ENCODE measurements at regions not wholly inside any gene's neighbourhood (a gene's known extent, or its start where the extent isn't known, plus 50 kb on each side); places are given as distances from the start of the nearest gene placed in this dataset.

- TF ChIP-seq MYC (IDR thresholded peaks at IDR 0.05; ENCODE audit: low read depth, low read length): no peak
- no peak for TF ChIP-seq CTCF (IDR thresholded peaks at IDR 0.05; ENCODE audit: low read depth, low read length)
- TF ChIP-seq POLR2A (IDR thresholded peaks at IDR 0.05; ENCODE audit: extremely low read depth, insufficient read length): no peak
- no peak for TF ChIP-seq MAX (IDR thresholded peaks at IDR 0.05; ENCODE audit: low read depth, low read length)
- H3K4me3 ChIP-seq (ENCODE audit: low read depth, low read length): no peak overlapping the region
- no peak for DNase-seq (ENCODE audit: low read depth)
Observed at GRCh38 chr17:79369001-79369400, 241.8 kb downstream of the RBFOX3 start.

GRCh38 chr17:79368521-79368920 lies 242.3 kb downstream of the RBFOX3 start:
- no peak overlapping the region for H3K4me3 ChIP-seq (ENCODE audit: low read depth, low read length)
- no peak for DNase-seq (ENCODE audit: low read depth)
- TF ChIP-seq MYC (IDR thresholded peaks at IDR 0.05; ENCODE audit: low read depth, low read length): no peak
- no peak for TF ChIP-seq POLR2A (IDR thresholded peaks at IDR 0.05; ENCODE audit: extremely low read depth, insufficient read length)
- no peak for TF ChIP-seq MAX (IDR thresholded peaks at IDR 0.05; ENCODE audit: low read depth, low read length)
- no peak for TF ChIP-seq CTCF (IDR thresholded peaks at IDR 0.05; ENCODE audit: low read depth, low read length)

GRCh38 chr17:79366988-79367571 lies 243.8 kb downstream of the RBFOX3 start:
- no peak for TF ChIP-seq MYC (IDR thresholded peaks at IDR 0.05; ENCODE audit: low read depth, low read length)
- no peak for TF ChIP-seq MAX (IDR thresholded peaks at IDR 0.05; ENCODE audit: low read depth, low read length)
- TF ChIP-seq CTCF (IDR thresholded peaks at IDR 0.05; ENCODE audit: low read depth, low read length): no peak
- no peak for TF ChIP-seq POLR2A (IDR thresholded peaks at IDR 0.05; ENCODE audit: extremely low read depth, insufficient read length)
- no peak for DNase-seq (ENCODE audit: low read depth)
- no peak overlapping the region for H3K4me3 ChIP-seq (ENCODE audit: low read depth, low read length)

- no peak overlapping the region for H3K4me3 ChIP-seq (ENCODE audit: low read depth, low read length)
- no peak for TF ChIP-seq MAX (IDR thresholded peaks at IDR 0.05; ENCODE audit: low read depth, low read length)
- TF ChIP-seq MYC (IDR thresholded peaks at IDR 0.05; ENCODE audit: low read depth, low read length): no peak
- no peak for TF ChIP-seq POLR2A (IDR thresholded peaks at IDR 0.05; ENCODE audit: extremely low read depth, insufficient read length)
- TF ChIP-seq CTCF (IDR thresholded peaks at IDR 0.05; ENCODE audit: low read depth, low read length): no peak
- no peak for DNase-seq (ENCODE audit: low read depth)
Observed at GRCh38 chr17:79365836-79366770, 244.7 kb downstream of the RBFOX3 start.

GRCh38 chr17:79365351-79365750 lies 245.5 kb downstream of the RBFOX3 start:
- DNase-seq (ENCODE audit: low read depth): no peak
- no peak overlapping the region for H3K4me3 ChIP-seq (ENCODE audit: low read depth, low read length)
- TF ChIP-seq MYC (IDR thresholded peaks at IDR 0.05; ENCODE audit: low read depth, low read length) (no peak), MAX (IDR thresholded peaks at IDR 0.05; ENCODE audit: low read depth, low read length) (no peak), CTCF (IDR thresholded peaks at IDR 0.05; ENCODE audit: low read depth, low read length) (no peak), POLR2A (IDR thresholded peaks at IDR 0.05; ENCODE audit: extremely low read depth, insufficient read length) (no peak)
